Esophagus muscularis mucosa (tissue), 4 donors: ENCODE measurements at regions not wholly inside any gene's neighbourhood (a gene's known extent, or its start where the extent isn't known, plus 50 kb on each side); places are given as distances from the start of the nearest gene placed in this dataset.

Source experiments
- DNase-seq: peaks from one replicate; pipeline ENCODE4 v3.0.0-alpha.2; 2017; ENCODE audit errors: extremely low spot score
- H3K27ac ChIP-seq, 4 donors: fragments of 200-600 bp; sonication (generic); replicated peaks in 1 of 4; 1 replicate in 3 of 4; 2 replicates in 1 of 4; pipeline ENCODE4 v1.5.1; 2016 to 2019; ENCODE audit warnings: mild to moderate bottlenecking in 1 of 4
- H3K27me3 ChIP-seq, 4 donors: fragments of 200-600 bp; sonication (generic); one replicate each; pipeline versions ENCODE4 v1.5.1 to v1.6.0; 2016 to 2019
- H3K36me3 ChIP-seq, 4 donors: fragments of 200-600 bp; sonication (generic); one replicate each; pipeline ENCODE4 v1.5.1; 2016 to 2019
- H3K4me1 ChIP-seq, 4 donors: fragments of 200-600 bp; sonication (generic); one replicate each; pipeline ENCODE4 v1.5.1; 2016 to 2019
- H3K4me3 ChIP-seq, 4 donors: fragments of 200-600 bp; sonication (generic); 1 replicate in 2 of 4; 2 replicates in 2 of 4; pipeline ENCODE4 v1.5.1; 2016 to 2019; ENCODE audit warnings: mild to moderate bottlenecking in 4 of 4, moderate library complexity in 1 of 4
- H3K9me3 ChIP-seq, 4 donors: fragments of 200-600 bp; sonication (generic); 1 replicate in 3 of 4; 2 replicates in 1 of 4; pipeline ENCODE4 v1.5.1; 2016 to 2019
- EP300 ChIP-seq: sonication (generic); formaldehyde crosslinking; IDR thresholded peaks from one replicate; pipeline ENCODE4 v1.6.1; 2017; ENCODE audit warnings: antibody characterized with exemption
- POLR2A ChIP-seq: fragments of 450-650 bp; IDR thresholded peaks from one replicate; pipeline ENCODE4 v1.6.1; 2017; ENCODE audit warnings: antibody characterized with exemption, moderate library complexity, mild to moderate bottlenecking, low read depth
- POLR2AphosphoS5 ChIP-seq, 2 donors: sonication (generic); formaldehyde crosslinking; IDR thresholded peaks; one replicate each; pipeline ENCODE4 v1.6.1; 2017; ENCODE audit warnings: antibody characterized with exemption in 2 of 2
- WGBS: methylation state at CpG from one replicate; pipeline ENCODE4 v1.1.5; 2018; 5-methylcytosine and 5-hydroxymethylcytosine counted together
- intact Hi-C: fragments of 100-400 bp; cut with DNase I; formaldehyde crosslinking; loops from one replicate; pipeline ENCODE4 v1.15.1; 2023
- TF ChIP-seq, protein P1 (sequence below), 3 experiments: fragments of 200-600 bp in 2 of 3; fragments of 450-650 bp in 1 of 3; sonication (generic) in 2 of 3; IDR thresholded peaks; one replicate each; pipeline ENCODE4 v1.5.1; 2017 to 2019; ENCODE audit warnings: antibody characterized with exemption in 3 of 3, mild to moderate bottlenecking in 2 of 3, moderate library complexity in 1 of 3

GRCh38 chr6:140993515-140993914 is 1139.2 kb upstream of the GJE1 start:
- H3K4me1 ChIP-seq = peaks cover 0 to 9% (median 7%) of the 10 kb centered on the region in 4 donors
- no peaks in the 10 kb centered on the region for H3K36me3 ChIP-seq
- H3K27ac ChIP-seq = no peak overlapping the region
- intact Hi-C loops = no loop called here
- peaks cover 0 to 14% (median 0%) of the 10 kb centered on the region in 4 donors for H3K9me3 ChIP-seq
- no peak for DNase-seq
- H3K27me3 ChIP-seq = no peaks in the 10 kb centered on the region
- TF ChIP-seq EP300 = no peak
- TF ChIP-seq, protein P1, sequence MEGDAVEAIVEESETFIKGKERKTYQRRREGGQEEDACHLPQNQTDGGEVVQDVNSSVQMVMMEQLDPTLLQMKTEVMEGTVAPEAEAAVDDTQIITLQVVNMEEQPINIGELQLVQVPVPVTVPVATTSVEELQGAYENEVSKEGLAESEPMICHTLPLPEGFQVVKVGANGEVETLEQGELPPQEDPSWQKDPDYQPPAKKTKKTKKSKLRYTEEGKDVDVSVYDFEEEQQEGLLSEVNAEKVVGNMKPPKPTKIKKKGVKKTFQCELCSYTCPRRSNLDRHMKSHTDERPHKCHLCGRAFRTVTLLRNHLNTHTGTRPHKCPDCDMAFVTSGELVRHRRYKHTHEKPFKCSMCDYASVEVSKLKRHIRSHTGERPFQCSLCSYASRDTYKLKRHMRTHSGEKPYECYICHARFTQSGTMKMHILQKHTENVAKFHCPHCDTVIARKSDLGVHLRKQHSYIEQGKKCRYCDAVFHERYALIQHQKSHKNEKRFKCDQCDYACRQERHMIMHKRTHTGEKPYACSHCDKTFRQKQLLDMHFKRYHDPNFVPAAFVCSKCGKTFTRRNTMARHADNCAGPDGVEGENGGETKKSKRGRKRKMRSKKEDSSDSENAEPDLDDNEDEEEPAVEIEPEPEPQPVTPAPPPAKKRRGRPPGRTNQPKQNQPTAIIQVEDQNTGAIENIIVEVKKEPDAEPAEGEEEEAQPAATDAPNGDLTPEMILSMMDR (IDR thresholded peaks at IDR 0.05) = no peak
- no peak for TF ChIP-seq POLR2A
- TF ChIP-seq POLR2AphosphoS5 (IDR thresholded peaks at IDR 0.05) = no peak
- H3K4me3 ChIP-seq = no peak overlapping the region
- WGBS = 100% methylated on average over 1 of the region's 1 CpG

DNA sequence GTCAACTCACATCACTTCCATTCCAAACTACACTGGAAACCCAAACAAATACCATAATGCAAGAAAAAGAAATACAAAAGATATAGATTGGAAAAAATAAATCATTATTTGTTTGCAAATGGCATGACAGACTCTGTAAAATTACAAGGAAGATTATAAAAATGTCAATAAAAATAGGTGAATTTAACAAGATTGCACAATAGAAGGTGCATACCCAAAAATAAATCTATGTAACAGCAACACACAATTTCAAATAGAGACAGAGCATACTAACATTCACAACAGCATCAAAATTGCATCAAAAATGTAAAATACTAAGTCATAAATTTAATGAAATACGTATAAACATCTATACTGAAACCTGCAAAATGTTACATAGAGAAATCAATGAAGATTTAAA is 1140.0 kb upstream of the GJE1 start:
- no peaks in the 10 kb centered on the region for H3K27me3 ChIP-seq
- TF ChIP-seq POLR2A = no peak
- no peak for TF ChIP-seq POLR2AphosphoS5 (IDR thresholded peaks at IDR 0.05)
- TF ChIP-seq EP300 = no peak
- TF ChIP-seq, protein P1 (IDR thresholded peaks at IDR 0.05) = no peak
- H3K36me3 ChIP-seq = no peaks in the 10 kb centered on the region
- no peak for DNase-seq
- WGBS = 88% methylated on average over 1 of the region's 1 CpG
- H3K4me1 ChIP-seq = peaks cover 3 to 17% (median 16%) of the 10 kb centered on the region in 4 donors
- no peak overlapping the region for H3K27ac ChIP-seq
- no peak overlapping the region for H3K4me3 ChIP-seq
- H3K9me3 ChIP-seq = peaks cover 0 to 14% (median 0%) of the 10 kb centered on the region in 4 donors
- intact Hi-C loops = no loop called here

- Histone ChIP-seq H3K9me3 (peaks cover 0 to 4% (median 0%) of the 10 kb centered on the region in 4 donors), H3K4me1 (peaks cover 9 to 31% (median 26%) of the 10 kb centered on the region in 4 donors), H3K27ac (no peak overlapping the region), H3K36me3 (no peaks in the 10 kb centered on the region), H3K27me3 (no peaks in the 10 kb centered on the region), H3K4me3 (no peak overlapping the region)
- DNase-seq = no peak
- no peak for TF ChIP-seq POLR2AphosphoS5 (IDR thresholded peaks at IDR 0.05)
- TF ChIP-seq POLR2A = no peak
- no peak for TF ChIP-seq EP300
- TF ChIP-seq, protein P1 (IDR thresholded peaks at IDR 0.05) = no peak
- intact Hi-C loops = no loop called here
Measured at GRCh38 chr6:140988780-140989179, 1143.9 kb upstream of the GJE1 start.

GRCh38 chr6:140987364-140988155 is 1145.2 kb upstream of the GJE1 start:
- TF ChIP-seq, protein P1 (IDR thresholded peaks at IDR 0.05) = no peak
- TF ChIP-seq EP300 (no peak), POLR2A (no peak), POLR2AphosphoS5 (IDR thresholded peaks at IDR 0.05) (no peak)
- intact Hi-C loops = no loop called here
- no peaks in the 10 kb centered on the region for H3K36me3 ChIP-seq
- H3K27ac ChIP-seq = no peak overlapping the region
- no peak for DNase-seq
- H3K4me3 ChIP-seq = no peak overlapping the region
- H3K27me3 ChIP-seq = no peaks in the 10 kb centered on the region
- 58% methylated on average over 2 of the region's 2 CpGs for WGBS
- peaks cover 9 to 31% (median 26%) of the 10 kb centered on the region in 4 donors for H3K4me1 ChIP-seq
- no peaks in the 10 kb centered on the region for H3K9me3 ChIP-seq
